Psoas muscle (tissue), 7 donors: ENCODE measurements at regions not wholly inside any gene's neighbourhood (a gene's known extent, or its start where the extent isn't known, plus 50 kb on each side); places are given as distances from the start of the nearest gene placed in this dataset.

Source experiments
- ATAC-seq, 4 donors: fragments of 200-7000 bp; cut with Tn5 transposase; one replicate each; pipeline ENCODE4 v1.9.1; 2020; ENCODE audit warnings: moderate library complexity in 3 of 4, mild to moderate bottlenecking in 2 of 4
- DNase-seq, 2 donors: peaks; one replicate each; pipeline ENCODE4 v3.0.0-alpha.2; 2020
- H3K27ac ChIP-seq: fragments of 200-600 bp; one replicate; pipeline ENCODE4 v1.8.0; 2022
- H3K27me3 ChIP-seq, 3 donors: fragments of 200-600 bp in 1 of 3; one replicate each; pipeline versions ENCODE4 v1.6.1 to v1.8.0; 2013 to 2022; ENCODE audit warnings: low read length in 2 of 3, mild to moderate bottlenecking in 2 of 3, moderate library complexity in 1 of 3; ENCODE audit not compliant: insufficient read depth in 3 of 3
- H3K36me3 ChIP-seq, 2 donors: fragments of 200-600 bp in 1 of 2; one replicate each; pipeline versions ENCODE4 v1.6.1 to v1.8.0; 2013 to 2022; ENCODE audit warnings: low read depth in 1 of 2, mild to moderate bottlenecking in 1 of 2, moderate library complexity in 1 of 2; ENCODE audit not compliant: insufficient read depth in 1 of 2
- H3K4me1 ChIP-seq: fragments of 200-600 bp; one replicate; pipeline ENCODE4 v1.8.0; 2022
- H3K4me3 ChIP-seq: fragments of 200-600 bp; one replicate; pipeline ENCODE4 v1.8.0; 2022; ENCODE audit warnings: mild to moderate bottlenecking
- H3K9me3 ChIP-seq: fragments of 200-600 bp; one replicate; pipeline ENCODE4 v1.8.0; 2022
- CTCF ChIP-seq: fragments of 200-600 bp; IDR thresholded peaks from one replicate; pipeline ENCODE4 v1.8.0; 2022; ENCODE audit warnings: antibody characterized with exemption
- WGBS, 3 donors: extraction: QIAGEN DNeasy Blood & Tissue Kit; methylation state at CpG; one replicate each; pipeline versions ENCODE4 v1.1.6 to v1.1.7; 2013; 5-methylcytosine and 5-hydroxymethylcytosine counted together
- intact Hi-C, 2 donors: fragments of 100-400 bp; cut with DNase I; formaldehyde crosslinking; loops; one replicate each; pipeline versions ENCODE4 v1.11.0 to v1.14.2; 2022
- donor health status: healthy with polysubstance abuse.
- donor health status: DM: no; HTN: no; CAD: no; lungs with moderate emphysema.
- donor health status: Bipolar disorder and iron deficiency.
- donor health status: healthy.
- donor health status: DM: yes; HTN: yes; CAD: no.
- donor health status: DM: no; HTN: no; CAD: no.
- donor health status: DM: yes; HTN: yes; CAD: no.

DNA sequence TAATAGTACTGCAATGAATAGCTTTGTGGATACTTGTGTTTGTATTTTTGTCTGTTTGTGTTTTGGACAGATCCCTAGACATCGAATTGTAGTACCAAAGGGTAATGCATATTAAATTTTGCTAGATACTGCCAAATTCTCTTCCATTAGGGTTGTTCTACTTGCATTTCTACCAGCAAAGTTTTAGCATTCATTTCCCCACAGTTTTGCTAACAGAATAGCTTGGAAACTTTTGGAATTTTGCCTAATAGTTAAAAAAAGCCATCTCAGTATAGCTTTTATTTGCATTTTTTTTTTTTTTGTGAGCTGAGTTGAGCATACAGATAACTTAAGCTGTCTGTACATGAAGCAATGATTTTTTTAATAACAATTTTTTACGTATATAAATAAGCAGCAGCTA lies 1084.9 kb downstream of the ADGRL3 start:
- no peak for DNase-seq
- Histone ChIP-seq H3K36me3 (no peaks in the 10 kb centered on the region), H3K9me3 (no peaks in the 10 kb centered on the region), H3K27ac (no peak overlapping the region), H3K4me3 (no peak overlapping the region), H3K4me1 (no peaks in the 10 kb centered on the region), H3K27me3 (no peaks in the 10 kb centered on the region)
- WGBS, 3 donors = 57 to 66% (median 64%) methylated on average over 2 of the region's 2 CpGs
- no peak for TF ChIP-seq CTCF
- ATAC-seq = no peak
- intact Hi-C loops = no loop called here

GRCh38 chr4:62279689-62280088 lies 1079.6 kb downstream of the ADGRL3 start:
- intact Hi-C loops = loop anchor here in 1 of 2 donors (1.0 kb wide), 1 partner anchor 19 kb away; no protein-coding TSS in a partner anchor
- no peak for TF ChIP-seq CTCF
- ATAC-seq (no peak), DNase-seq (no peak)
- Histone ChIP-seq H3K27me3 (no peaks in the 10 kb centered on the region), H3K4me3 (no peak overlapping the region), H3K27ac (no peak overlapping the region), H3K9me3 (no peaks in the 10 kb centered on the region), H3K36me3 (no peaks in the 10 kb centered on the region), H3K4me1 (no peaks in the 10 kb centered on the region)

DNA sequence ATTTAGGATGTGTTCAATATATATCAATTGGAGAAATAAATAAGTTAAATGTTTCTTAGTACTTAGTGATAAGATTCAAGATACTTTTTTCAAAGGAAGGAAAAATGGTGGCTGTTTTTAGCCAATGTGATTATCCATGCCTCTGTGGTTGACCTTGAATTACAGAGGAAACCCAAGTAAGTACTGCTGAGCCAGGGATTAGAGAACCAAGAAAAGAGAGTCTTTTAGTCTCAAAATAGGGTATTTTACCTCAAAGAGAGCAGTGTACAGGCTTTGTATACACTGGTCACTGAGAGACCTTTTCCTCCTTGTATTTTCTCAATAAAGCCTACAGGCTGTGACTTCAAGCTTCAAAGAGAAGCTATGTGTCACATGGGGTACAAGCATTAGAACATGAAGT lies 1075.3 kb downstream of the ADGRL3 start:
- no peaks in the 10 kb centered on the region for H3K36me3 ChIP-seq
- TF ChIP-seq CTCF = no peak
- no peak overlapping the region for H3K27ac ChIP-seq
- H3K4me3 ChIP-seq = no peak overlapping the region
- no peaks in the 10 kb centered on the region for H3K27me3 ChIP-seq
- H3K4me1 ChIP-seq = no peaks in the 10 kb centered on the region
- intact Hi-C loops = no loop called here
- ATAC-seq (no peak), DNase-seq (no peak)
- no peaks in the 10 kb centered on the region for H3K9me3 ChIP-seq

DNA sequence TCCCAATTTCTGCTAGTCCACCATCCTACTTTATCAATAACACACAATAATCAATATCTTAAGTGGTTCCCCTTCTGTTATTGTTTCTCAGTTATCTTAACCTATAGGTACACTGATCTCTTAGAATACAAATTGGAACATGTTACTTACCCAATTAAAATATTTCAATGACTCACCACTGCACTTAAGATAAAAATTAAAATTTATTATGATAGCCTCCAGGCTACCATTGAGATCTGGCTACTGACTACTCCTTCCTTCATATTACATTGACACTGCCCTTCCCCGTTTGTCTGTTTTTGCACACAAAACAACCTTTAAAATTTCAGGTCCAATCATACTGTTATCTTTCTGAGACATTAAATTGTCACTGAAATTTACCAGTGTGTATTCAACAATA lies 1074.7 kb downstream of the ADGRL3 start:
- intact Hi-C loops = no loop called here
- Histone ChIP-seq H3K4me1 (no peaks in the 10 kb centered on the region), H3K36me3 (no peaks in the 10 kb centered on the region), H3K4me3 (no peak overlapping the region), H3K27me3 (no peaks in the 10 kb centered on the region), H3K9me3 (no peaks in the 10 kb centered on the region), H3K27ac (no peak overlapping the region)
- ATAC-seq (no peak), DNase-seq (no peak)
- 89 to 93% (median 90%) methylated on average over 1 of the region's 1 CpG for WGBS, 3 donors
- TF ChIP-seq CTCF = no peak

DNA sequence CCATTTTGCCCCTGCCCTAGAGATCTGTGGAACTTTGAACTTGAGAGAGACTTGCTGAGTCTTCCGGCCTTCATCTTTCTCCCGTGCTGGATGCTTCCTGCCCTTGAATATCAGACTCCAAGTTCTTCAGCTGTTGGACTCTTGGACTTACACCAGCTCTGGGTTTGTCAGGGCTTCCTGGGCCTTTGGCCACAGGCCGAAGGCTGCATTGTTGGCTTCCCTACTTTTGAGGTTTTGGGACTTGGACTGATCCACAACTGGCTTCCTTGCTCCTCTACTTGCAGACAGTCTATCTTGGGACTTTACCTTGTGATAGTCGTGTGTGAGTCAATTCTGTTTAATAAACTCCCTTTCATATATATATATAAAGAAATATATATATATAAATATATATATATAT lies 1071.0 kb downstream of the ADGRL3 start:
- DNase-seq = no peak
- Histone ChIP-seq H3K4me1 (no peaks in the 10 kb centered on the region), H3K36me3 (no peaks in the 10 kb centered on the region), H3K27ac (no peak overlapping the region), H3K9me3 (no peaks in the 10 kb centered on the region), H3K27me3 (no peaks in the 10 kb centered on the region), H3K4me3 (no peak overlapping the region)
- intact Hi-C loops = no loop called here
- 33 to 55% (median 39%) methylated on average over 4 of the region's 4 CpGs for WGBS, 3 donors
- no peak for ATAC-seq
- TF ChIP-seq CTCF = no peak
